Hepatocyte (in vitro differentiated cells): ENCODE measurements at regions not wholly inside any gene's neighbourhood (a gene's known extent, or its start where the extent isn't known, plus 50 kb on each side); places are given as distances from the start of the nearest gene placed in this dataset.

Source experiments
- DNase-seq: peaks from one replicate; pipeline ENCODE4 v3.0.0-alpha.2; 2016; ENCODE audit warnings: low spot score
- H2AFZ ChIP-seq: fragments of 200-600 bp; sonication (generic); 2 replicates; pipeline ENCODE4 v1.6.0; 2016; ENCODE audit warnings: antibody characterized with exemption, mild to moderate bottlenecking
- H3K27ac ChIP-seq: fragments of 200-600 bp; sonication (generic); 2 replicates; pipeline ENCODE4 v1.5.1; 2016; ENCODE audit warnings: mild to moderate bottlenecking
- H3K27me3 ChIP-seq: fragments of 200-600 bp; sonication (generic); 2 replicates; pipeline ENCODE4 v1.6.1; 2016
- H3K36me3 ChIP-seq: fragments of 200-600 bp; sonication (generic); replicated peaks from 2 replicates; pipeline ENCODE4 v1.5.1; 2016; ENCODE audit warnings: low read depth; ENCODE audit not compliant: insufficient read depth
- H3K4me1 ChIP-seq: fragments of 200-600 bp; sonication (generic); 2 replicates; pipeline ENCODE4 v1.5.1; 2016; ENCODE audit warnings: mild to moderate bottlenecking, moderate library complexity; ENCODE audit not compliant: insufficient read depth
- H3K4me2 ChIP-seq: fragments of 200-600 bp; sonication (generic); 2 replicates; pipeline ENCODE4 v1.6.0; 2016
- H3K4me3 ChIP-seq: fragments of 200-600 bp; sonication (generic); 2 replicates; pipeline ENCODE4 v1.5.1; 2016; ENCODE audit warnings: mild to moderate bottlenecking
- H3K79me2 ChIP-seq: fragments of 200-600 bp; sonication (generic); 2 replicates; pipeline ENCODE4 v1.6.0; 2017; ENCODE audit warnings: mild to moderate bottlenecking
- H3K9me2 ChIP-seq: fragments of 200-600 bp; sonication (generic); replicated peaks from 2 replicates; pipeline ENCODE4 v1.6.0; 2017; ENCODE audit warnings: mild to moderate bottlenecking; ENCODE audit not compliant: insufficient read depth
- H3K9me3 ChIP-seq: fragments of 200-600 bp; sonication (generic); 2 replicates; pipeline ENCODE4 v1.5.1; 2016; ENCODE audit warnings: low read depth, mild to moderate bottlenecking
- H4K20me1 ChIP-seq: fragments of 200-600 bp; sonication (generic); 2 replicates; pipeline ENCODE4 v1.6.0; 2016; ENCODE audit warnings: mild to moderate bottlenecking; ENCODE audit not compliant: insufficient read depth, poor library complexity, severe bottlenecking
- EZH2 ChIP-seq: fragments of 200-600 bp; sonication (generic); IDR thresholded peaks from 2 replicates; pipeline ENCODE4 v1.6.1; 2016; ENCODE audit warnings: antibody characterized with exemption, mild to moderate bottlenecking, borderline replicate concordance
- EZH2phosphoT487 ChIP-seq: fragments of 200-600 bp; sonication (generic); IDR thresholded peaks from one replicate; pipeline ENCODE4 v1.6.1; 2018; ENCODE audit warnings: antibody characterized with exemption, mild to moderate bottlenecking, low read depth, moderate library complexity; ENCODE audit not compliant: unreplicated experiment, severe bottlenecking
- WGBS: methylation state at CpG from one replicate; pipeline ENCODE4 v1.1.6; 2016; ENCODE audit warnings: low lambda C conversion rate; ENCODE audit errors: missing lambda C conversion rate; 5-methylcytosine and 5-hydroxymethylcytosine counted together
- TF ChIP-seq, protein P1 (sequence below): fragments of 200-600 bp; sonication (generic); IDR thresholded peaks from 2 replicates; pipeline ENCODE4 v1.5.1; 2016; ENCODE audit warnings: antibody characterized with exemption, mild to moderate bottlenecking; ENCODE audit not compliant: poor library complexity

- no peaks in the 10 kb centered on the region for H3K27me3 ChIP-seq
- H3K27ac ChIP-seq: no peak overlapping the region
- no peaks in the 10 kb centered on the region for H3K36me3 ChIP-seq
- H4K20me1 ChIP-seq: no peaks in the 10 kb centered on the region
- H3K4me2 ChIP-seq: no peak overlapping the region
- no peaks in the 10 kb centered on the region for H3K79me2 ChIP-seq
- H3K4me3 ChIP-seq: no peak overlapping the region
- TF ChIP-seq EZH2 (no peak), EZH2phosphoT487 (no peak)
- TF ChIP-seq, protein P1, sequence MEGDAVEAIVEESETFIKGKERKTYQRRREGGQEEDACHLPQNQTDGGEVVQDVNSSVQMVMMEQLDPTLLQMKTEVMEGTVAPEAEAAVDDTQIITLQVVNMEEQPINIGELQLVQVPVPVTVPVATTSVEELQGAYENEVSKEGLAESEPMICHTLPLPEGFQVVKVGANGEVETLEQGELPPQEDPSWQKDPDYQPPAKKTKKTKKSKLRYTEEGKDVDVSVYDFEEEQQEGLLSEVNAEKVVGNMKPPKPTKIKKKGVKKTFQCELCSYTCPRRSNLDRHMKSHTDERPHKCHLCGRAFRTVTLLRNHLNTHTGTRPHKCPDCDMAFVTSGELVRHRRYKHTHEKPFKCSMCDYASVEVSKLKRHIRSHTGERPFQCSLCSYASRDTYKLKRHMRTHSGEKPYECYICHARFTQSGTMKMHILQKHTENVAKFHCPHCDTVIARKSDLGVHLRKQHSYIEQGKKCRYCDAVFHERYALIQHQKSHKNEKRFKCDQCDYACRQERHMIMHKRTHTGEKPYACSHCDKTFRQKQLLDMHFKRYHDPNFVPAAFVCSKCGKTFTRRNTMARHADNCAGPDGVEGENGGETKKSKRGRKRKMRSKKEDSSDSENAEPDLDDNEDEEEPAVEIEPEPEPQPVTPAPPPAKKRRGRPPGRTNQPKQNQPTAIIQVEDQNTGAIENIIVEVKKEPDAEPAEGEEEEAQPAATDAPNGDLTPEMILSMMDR: no peak
- no peaks in the 10 kb centered on the region for H3K4me1 ChIP-seq
- WGBS: 69% methylated on average over 3 of the region's 3 CpGs
- H2AFZ ChIP-seq: no peak overlapping the region
- H3K9me2 ChIP-seq: no peaks in the 10 kb centered on the region
- H3K9me3 ChIP-seq: no peaks in the 10 kb centered on the region
- DNase-seq: no peak
Observed at GRCh38 chr1:163824490-163824889, 502.7 kb downstream of the NUF2 start.

- no peak overlapping the region for H3K4me2 ChIP-seq
- H3K36me3 ChIP-seq: no peaks in the 10 kb centered on the region
- no peaks in the 10 kb centered on the region for H4K20me1 ChIP-seq
- no peak overlapping the region for H2AFZ ChIP-seq
- TF ChIP-seq EZH2: no peak
- TF ChIP-seq, protein P1: no peak
- no peak for TF ChIP-seq EZH2phosphoT487
- no peak overlapping the region for H3K4me3 ChIP-seq
- H3K27ac ChIP-seq: no peak overlapping the region
- no peaks in the 10 kb centered on the region for H3K9me3 ChIP-seq
- H3K4me1 ChIP-seq: no peaks in the 10 kb centered on the region
- no peaks in the 10 kb centered on the region for H3K9me2 ChIP-seq
- WGBS: 83% methylated on average over 3 of the region's 3 CpGs
- H3K79me2 ChIP-seq: no peaks in the 10 kb centered on the region
- H3K27me3 ChIP-seq: no peaks in the 10 kb centered on the region
- no peak for DNase-seq
Observed at GRCh38 chr1:163826500-163826899, 504.7 kb downstream of the NUF2 start.

- no peak overlapping the region for H2AFZ ChIP-seq
- H3K27me3 ChIP-seq: no peaks in the 10 kb centered on the region
- H3K9me2 ChIP-seq: no peaks in the 10 kb centered on the region
- TF ChIP-seq EZH2: no peak
- TF ChIP-seq EZH2phosphoT487: no peak
- TF ChIP-seq, protein P1: no peak
- H3K79me2 ChIP-seq: no peaks in the 10 kb centered on the region
- no peaks in the 10 kb centered on the region for H3K9me3 ChIP-seq
- H3K4me2 ChIP-seq: no peak overlapping the region
- no peaks in the 10 kb centered on the region for H3K36me3 ChIP-seq
- H3K4me1 ChIP-seq: no peaks in the 10 kb centered on the region
- no peak overlapping the region for H3K27ac ChIP-seq
- H4K20me1 ChIP-seq: no peaks in the 10 kb centered on the region
- 100% methylated on average over 2 of the region's 2 CpGs for WGBS
- H3K4me3 ChIP-seq: no peak overlapping the region
- DNase-seq: no peak
Observed at GRCh38 chr1:163834778-163835177, 513.0 kb downstream of the NUF2 start.

DNA sequence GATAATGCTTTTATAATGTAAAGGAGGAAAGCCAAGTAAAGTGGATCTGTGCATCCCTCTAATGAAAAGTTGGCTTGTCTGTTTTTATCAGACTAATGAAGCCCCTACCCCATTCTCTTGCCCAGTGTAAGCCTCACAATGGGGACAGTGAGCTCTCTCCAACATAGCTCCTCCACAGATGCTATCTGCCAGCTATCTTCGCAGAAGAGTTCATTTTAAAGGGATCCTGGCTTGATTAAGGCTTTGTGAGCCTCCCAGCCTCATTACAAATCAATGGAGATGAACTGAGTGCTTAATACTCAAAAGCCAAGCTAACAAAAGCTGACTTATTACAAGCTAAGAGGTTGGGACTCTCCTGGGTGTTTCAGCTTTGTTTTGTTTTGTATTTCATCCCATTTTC, 514.7 kb downstream of the NUF2 start:
- Histone ChIP-seq H3K4me3 (no peak overlapping the region), H4K20me1 (no peaks in the 10 kb centered on the region), H3K27ac (no peak overlapping the region), H3K9me2 (no peaks in the 10 kb centered on the region), H2AFZ (no peak overlapping the region), H3K27me3 (no peaks in the 10 kb centered on the region), H3K4me1 (no peaks in the 10 kb centered on the region), H3K36me3 (no peaks in the 10 kb centered on the region), H3K4me2 (no peak overlapping the region), H3K9me3 (no peaks in the 10 kb centered on the region), H3K79me2 (no peaks in the 10 kb centered on the region)
- WGBS: 75% methylated on average over 1 of the region's 1 CpG
- TF ChIP-seq EZH2phosphoT487 (no peak), EZH2 (no peak)
- TF ChIP-seq, protein P1: no peak
- DNase-seq: no peak
